HG02642 (cell line): ENCODE measurements at regions not wholly inside any gene's neighbourhood (a gene's known extent, or its start where the extent isn't known, plus 50 kb on each side); places are given as distances from the start of the nearest gene placed in this dataset.
A peak's percentile ranks its signal among the peaks of the same experiment; 100 is the strongest.

Experiments
- ATAC-seq: cut with Tn5 transposase; IDR thresholded peaks from one replicate; pipeline ENCODE4 v1.9.1; 2021; ENCODE audit warnings: mild to moderate bottlenecking; ENCODE audit not compliant: unreplicated experiment, poor library complexity

- no peak for ATAC-seq
These were observed 73.4 kb downstream of the NTMT2 start for GRCh38 chr1:170219163-170219562.

GRCh38 chr1:170221031-170221430, 75.3 kb downstream of the NTMT2 start:
- no peak for ATAC-seq

- no peak for ATAC-seq
These were observed 75.7 kb downstream of the NTMT2 start for GRCh38 chr1:170221495-170221894.

GRCh38 chr1:170224469-170224868, 78.7 kb downstream of the NTMT2 start:
- no peak for ATAC-seq

- ATAC-seq, result no peak
These were observed 80.2 kb downstream of the NTMT2 start for GRCh38 chr1:170225781-170226530.

GRCh38 chr1:170226767-170227166, 81.0 kb downstream of the NTMT2 start:
- no peak for ATAC-seq

- ATAC-seq, result no peak
These were observed 84.6 kb downstream of the NTMT2 start for GRCh38 chr1:170230323-170230722.

- no peak for ATAC-seq
These were observed 85.9 kb downstream of the NTMT2 start for GRCh38 chr1:170231662-170232061.

GRCh38 chr1:170238704-170239391, 93.1 kb downstream of the NTMT2 start:
- ATAC-seq, result no peak

- ATAC-seq, result no peak
These were observed 93.7 kb downstream of the NTMT2 start for GRCh38 chr1:170239445-170239844.

- ATAC-seq, result peak; percentile 88
These were observed 94.7 kb downstream of the NTMT2 start for GRCh38 chr1:170240409-170240808.

- ATAC-seq, result no peak
These were observed 95.6 kb downstream of the NTMT2 start for GRCh38 chr1:170241266-170241851.

GRCh38 chr1:170247751-170248521, 102.2 kb downstream of the NTMT2 start:
- ATAC-seq, result no peak

GRCh38 chr1:170250531-170251276, 104.9 kb downstream of the NTMT2 start:
- no peak for ATAC-seq

- ATAC-seq, result no peak
These were observed 107.3 kb downstream of the NTMT2 start for GRCh38 chr1:170252851-170253579.

GRCh38 chr1:170254371-170254770, 108.6 kb downstream of the NTMT2 start:
- ATAC-seq, result no peak

- no peak for ATAC-seq
These were observed 115.9 kb downstream of the NTMT2 start for GRCh38 chr1:170261669-170262068.

GRCh38 chr1:170262276-170262939, 116.6 kb downstream of the NTMT2 start:
- no peak for ATAC-seq

- no peak for ATAC-seq
These were observed 119.5 kb downstream of the NTMT2 start for GRCh38 chr1:170265234-170265633.
